Fibroblast of mammary gland (primary cell): ENCODE measurements at regions not wholly inside any gene's neighbourhood (a gene's known extent, or its start where the extent isn't known, plus 50 kb on each side); places are given as distances from the start of the nearest gene placed in this dataset.
"Not testable (repeated sequence)": the region's sequence is repeated elsewhere in the genome, so short reads cannot be mapped to it uniquely, and the experiment has no call there.

Experiments used
- DNase-seq: peaks from one replicate; pipeline ENCODE4 v3.0.0-alpha.2; 2010; ENCODE audit warnings: low read depth
- H3K4me3 ChIP-seq: 2 replicates; pipeline ENCODE4 v1.5.1; 2011; ENCODE audit warnings: low read depth, mild to moderate bottlenecking, low read length, moderate library complexity; ENCODE audit not compliant: control insufficient read depth
- TF ChIP-seq, protein P1 (sequence below): conservative IDR thresholded peaks from 2 replicates; pipeline ENCODE4 v1.5.1; 2011; ENCODE audit warnings: low read depth, low read length, inconsistent platforms; ENCODE audit not compliant: control insufficient read depth, insufficient read depth

DNA sequence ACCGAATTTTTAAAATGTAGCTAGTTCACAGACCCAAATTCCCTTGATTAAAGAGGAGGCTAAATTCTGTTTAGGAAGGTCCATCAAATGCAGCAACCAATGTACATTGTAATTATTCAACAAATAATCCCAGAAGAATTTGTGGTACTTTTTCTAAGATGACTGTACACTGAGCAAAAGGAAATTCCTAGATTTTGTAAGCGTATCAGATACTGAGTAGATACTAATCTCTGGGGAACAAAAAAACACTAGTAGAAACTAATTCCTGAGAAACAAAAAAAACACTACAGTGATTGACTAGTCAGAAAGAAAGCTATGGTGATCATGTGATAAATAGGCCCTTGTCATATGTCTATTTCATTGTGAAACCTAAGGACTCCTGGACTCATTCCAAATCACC lies 246.1 kb downstream of the PCDH17 start:
- DNase-seq = no peak
- no peak overlapping the region for H3K4me3 ChIP-seq
- TF ChIP-seq, protein P1, sequence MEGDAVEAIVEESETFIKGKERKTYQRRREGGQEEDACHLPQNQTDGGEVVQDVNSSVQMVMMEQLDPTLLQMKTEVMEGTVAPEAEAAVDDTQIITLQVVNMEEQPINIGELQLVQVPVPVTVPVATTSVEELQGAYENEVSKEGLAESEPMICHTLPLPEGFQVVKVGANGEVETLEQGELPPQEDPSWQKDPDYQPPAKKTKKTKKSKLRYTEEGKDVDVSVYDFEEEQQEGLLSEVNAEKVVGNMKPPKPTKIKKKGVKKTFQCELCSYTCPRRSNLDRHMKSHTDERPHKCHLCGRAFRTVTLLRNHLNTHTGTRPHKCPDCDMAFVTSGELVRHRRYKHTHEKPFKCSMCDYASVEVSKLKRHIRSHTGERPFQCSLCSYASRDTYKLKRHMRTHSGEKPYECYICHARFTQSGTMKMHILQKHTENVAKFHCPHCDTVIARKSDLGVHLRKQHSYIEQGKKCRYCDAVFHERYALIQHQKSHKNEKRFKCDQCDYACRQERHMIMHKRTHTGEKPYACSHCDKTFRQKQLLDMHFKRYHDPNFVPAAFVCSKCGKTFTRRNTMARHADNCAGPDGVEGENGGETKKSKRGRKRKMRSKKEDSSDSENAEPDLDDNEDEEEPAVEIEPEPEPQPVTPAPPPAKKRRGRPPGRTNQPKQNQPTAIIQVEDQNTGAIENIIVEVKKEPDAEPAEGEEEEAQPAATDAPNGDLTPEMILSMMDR = no peak

DNA sequence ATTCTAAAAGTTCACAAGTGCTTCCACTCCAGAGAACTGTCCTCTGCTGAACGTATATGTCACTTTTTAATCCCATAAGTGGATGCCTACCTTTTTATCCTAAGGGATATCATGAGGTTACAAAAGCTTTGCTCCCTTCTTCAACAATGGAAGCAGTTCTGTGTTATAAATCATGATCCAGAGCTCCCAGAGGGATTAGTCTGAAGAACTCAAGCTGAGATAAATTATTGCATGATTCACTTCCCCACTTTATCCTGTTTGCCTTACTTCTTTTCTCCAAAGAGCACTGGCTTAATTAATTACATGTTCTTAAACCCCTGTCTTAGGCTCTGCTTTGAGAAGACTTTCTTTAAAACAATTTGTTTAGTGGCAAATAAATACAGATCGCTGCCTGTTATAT lies 246.7 kb downstream of the PCDH17 start:
- no peak overlapping the region for H3K4me3 ChIP-seq
- TF ChIP-seq, protein P1 = no peak
- DNase-seq = no peak

DNA sequence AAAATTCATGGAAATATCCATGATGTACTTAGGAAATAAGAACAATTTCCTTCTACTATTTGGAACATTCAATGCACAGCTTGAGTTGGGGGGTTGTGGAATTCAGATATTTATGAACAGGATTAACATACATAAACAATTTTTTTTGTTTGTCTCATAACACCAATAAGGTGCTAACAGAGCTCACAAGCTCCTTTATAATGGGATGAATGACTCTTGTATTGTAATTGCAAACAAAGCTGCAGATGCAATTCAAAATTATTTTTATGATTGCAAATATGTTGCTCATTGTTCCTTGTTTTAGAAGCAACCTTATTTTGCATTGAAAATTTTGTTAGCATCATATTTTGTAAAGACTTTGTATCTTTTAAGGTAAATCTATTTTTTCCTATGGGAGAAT lies 265.7 kb downstream of the PCDH17 start:
- no peak overlapping the region for H3K4me3 ChIP-seq
- DNase-seq = no peak
- TF ChIP-seq, protein P1 = no peak

DNA sequence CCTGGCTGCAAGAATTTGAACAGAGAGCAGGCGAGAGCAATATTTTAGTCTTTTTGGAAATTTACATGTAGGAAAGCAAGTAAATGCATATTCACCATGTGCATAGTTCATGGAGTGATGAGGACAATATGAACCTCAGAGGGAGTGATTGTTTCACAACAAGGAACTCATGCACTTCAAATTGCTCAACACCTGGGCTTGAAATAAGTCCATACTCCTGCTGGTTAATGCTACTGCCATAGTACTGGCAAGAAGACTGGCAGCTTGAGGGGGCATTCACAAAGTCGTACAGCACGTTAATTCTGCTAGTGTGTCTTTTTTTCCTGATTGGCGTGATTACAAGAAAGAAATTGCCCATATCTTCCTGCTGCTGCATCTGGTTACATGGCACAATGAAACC lies 267.6 kb downstream of the PCDH17 start:
- H3K4me3 ChIP-seq = no peak overlapping the region
- TF ChIP-seq, protein P1 = no peak
- no peak for DNase-seq

DNA sequence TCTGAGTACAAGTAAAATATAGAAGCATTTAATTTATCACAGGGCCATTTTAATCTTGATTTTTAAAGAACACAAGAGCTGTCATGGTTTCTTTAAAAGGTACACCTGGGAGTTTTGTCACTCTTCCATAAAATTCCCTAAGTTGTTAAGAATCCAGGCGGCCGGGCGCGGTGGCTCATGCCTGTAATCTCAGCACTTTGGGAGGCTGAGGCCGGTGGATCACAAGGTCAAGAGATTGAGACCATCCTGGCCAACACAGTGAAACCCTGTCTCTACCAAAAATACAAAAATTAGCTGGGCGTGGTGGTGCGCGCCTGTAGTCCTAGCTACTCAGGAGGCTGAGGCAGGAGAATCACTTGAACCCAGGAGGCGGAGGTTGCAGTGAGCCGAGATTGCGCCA lies 278.3 kb downstream of the PCDH17 start:
- not testable (repeated sequence) for H3K4me3 ChIP-seq

DNA sequence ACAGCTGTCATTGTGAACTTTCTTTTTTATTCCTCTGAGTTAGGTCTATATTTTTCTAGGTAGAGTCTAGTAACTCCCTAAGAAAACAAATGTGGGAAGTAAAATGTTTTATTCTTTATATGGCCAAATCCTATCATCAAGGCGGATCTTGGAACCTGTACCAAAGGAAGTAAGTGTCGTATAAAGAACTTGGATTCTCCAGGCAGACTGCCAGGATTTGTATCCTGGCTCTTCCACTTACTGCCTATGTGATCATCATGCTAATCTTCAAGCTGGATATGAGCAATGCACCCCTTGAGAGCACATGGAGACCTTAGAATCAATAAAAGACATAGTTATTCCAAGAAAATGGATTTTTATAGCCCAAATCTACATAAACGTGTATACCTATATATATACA lies 286.5 kb downstream of the PCDH17 start:
- no peak overlapping the region for H3K4me3 ChIP-seq
- no peak for DNase-seq
- TF ChIP-seq, protein P1 = no peak

More for the DNA sequence above, 278.3 kb downstream of the PCDH17 start:
- not testable (repeated sequence) for DNase-seq

DNA sequence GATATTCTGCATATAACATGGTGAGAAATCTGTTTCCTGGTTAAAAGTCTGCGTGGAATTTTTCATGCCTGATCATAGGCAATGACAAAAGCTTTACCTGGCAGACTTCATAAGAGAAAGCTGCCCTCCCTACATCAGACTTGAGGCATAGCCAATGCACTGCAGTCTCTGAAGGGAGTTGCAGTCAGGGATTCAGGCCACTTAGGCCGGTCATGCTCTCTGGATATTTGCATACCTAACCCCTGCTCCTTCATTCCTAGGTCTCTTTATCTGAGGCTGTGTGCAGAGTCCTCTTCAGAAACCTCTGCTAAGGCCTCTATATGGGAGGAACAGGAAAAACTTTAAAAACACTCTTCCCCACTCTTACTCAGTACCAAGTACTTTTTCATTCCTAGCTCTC lies 287.4 kb downstream of the PCDH17 start:
- no peak for DNase-seq

More for the DNA sequence above, 287.4 kb downstream of the PCDH17 start:
- no peak overlapping the region for H3K4me3 ChIP-seq
- TF ChIP-seq, protein P1 = no peak
